ENCODE measurements at regions not wholly inside any gene's neighbourhood (a gene's known extent, or its start where the extent isn't known, plus 50 kb on each side); places are given as distances from the start of the nearest gene placed in this dataset.

- TF ChIP-seq ARID4B (CRISPR knock-in tag; IDR thresholded peaks at IDR 0.05) (no peak), ZNF518B (CRISPR knock-in tag; IDR thresholded peaks at IDR 0.05) (no peak)
- TF ChIP-seq, protein P1, sequence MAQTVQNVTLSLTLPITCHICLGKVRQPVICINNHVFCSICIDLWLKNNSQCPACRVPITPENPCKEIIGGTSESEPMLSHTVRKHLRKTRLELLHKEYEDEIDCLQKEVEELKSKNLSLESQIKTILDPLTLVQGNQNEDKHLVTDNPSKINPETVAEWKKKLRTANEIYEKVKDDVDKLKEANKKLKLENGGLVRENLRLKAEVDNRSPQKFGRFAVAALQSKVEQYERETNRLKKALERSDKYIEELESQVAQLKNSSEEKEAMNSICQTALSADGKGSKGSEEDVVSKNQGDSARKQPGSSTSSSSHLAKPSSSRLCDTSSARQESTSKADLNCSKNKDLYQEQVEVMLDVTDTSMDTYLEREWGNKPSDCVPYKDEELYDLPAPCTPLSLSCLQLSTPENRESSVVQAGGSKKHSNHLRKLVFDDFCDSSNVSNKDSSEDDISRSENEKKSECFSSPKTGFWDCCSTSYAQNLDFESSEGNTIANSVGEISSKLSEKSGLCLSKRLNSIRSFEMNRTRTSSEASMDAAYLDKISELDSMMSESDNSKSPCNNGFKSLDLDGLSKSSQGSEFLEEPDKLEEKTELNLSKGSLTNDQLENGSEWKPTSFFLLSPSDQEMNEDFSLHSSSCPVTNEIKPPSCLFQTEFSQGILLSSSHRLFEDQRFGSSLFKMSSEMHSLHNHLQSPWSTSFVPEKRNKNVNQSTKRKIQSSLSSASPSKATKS (CRISPR knock-in tag; IDR thresholded peaks at IDR 0.05) = no peak
Measured at GRCh38 chr11:92838759-92839310, 130.6 kb upstream of the MTNR1B start (continued).

Measured in K562 (cell line).